Neural progenitor cell (in vitro differentiated cells): ENCODE measurements at regions not wholly inside any gene's neighbourhood (a gene's known extent, or its start where the extent isn't known, plus 50 kb on each side); places are given as distances from the start of the nearest gene placed in this dataset.
A peak's percentile ranks its signal among the peaks of the same experiment; 100 is the strongest.

Source experiments
- DNase-seq: peaks from one replicate; pipeline ENCODE4 v3.0.0-alpha.2; 2016; ENCODE audit warnings: low spot score
- H2AFZ ChIP-seq: fragments of 200-600 bp; sonication (generic); replicated peaks from 2 replicates; pipeline ENCODE4 v1.6.1; 2016; ENCODE audit warnings: antibody characterized with exemption
- H3F3A ChIP-seq: fragments of 200-600 bp; sonication (generic); 2 replicates; pipeline ENCODE4 v1.6.1; 2016; ENCODE audit warnings: antibody characterized with exemption, low read depth
- H3K27ac ChIP-seq: fragments of 200-600 bp; sonication (generic); 2 replicates; pipeline ENCODE4 v1.5.1; 2016; ENCODE audit warnings: mild to moderate bottlenecking
- H3K27me3 ChIP-seq: fragments of 200-600 bp; sonication (generic); 2 replicates; pipeline ENCODE4 v1.6.1; 2016; ENCODE audit warnings: mild to moderate bottlenecking, moderate library complexity
- H3K36me3 ChIP-seq: fragments of 200-600 bp; sonication (generic); 2 replicates; pipeline ENCODE4 v1.5.1; 2016
- H3K4me1 ChIP-seq: fragments of 200-600 bp; sonication (generic); 2 replicates; pipeline ENCODE4 v1.6.1; 2016; ENCODE audit warnings: mixed run types
- H3K4me2 ChIP-seq: fragments of 200-600 bp; sonication (generic); 2 replicates; pipeline ENCODE4 v1.6.1; 2016
- H3K4me3 ChIP-seq: fragments of 200-600 bp; sonication (generic); 2 replicates; pipeline ENCODE4 v1.5.1; 2016
- H3K79me2 ChIP-seq: fragments of 200-600 bp; sonication (generic); 2 replicates; pipeline ENCODE4 v1.6.1; 2016; ENCODE audit warnings: low read depth
- H3K9ac ChIP-seq: fragments of 200-600 bp; sonication (generic); 2 replicates; pipeline ENCODE4 v1.6.1; 2016
- H3K9me3 ChIP-seq: fragments of 200-600 bp; sonication (generic); 2 replicates; pipeline ENCODE4 v1.5.1; 2016; ENCODE audit warnings: low read depth
- H4K20me1 ChIP-seq: fragments of 200-600 bp; sonication (generic); 2 replicates; pipeline ENCODE4 v1.6.1; 2016; ENCODE audit warnings: low read depth
- H3K27ac Mint-ChIP-seq: 3 replicates; pipeline ENCODE4 v1.8.0; 2021; ENCODE audit warnings: mixed read lengths
- H3K27me3 Mint-ChIP-seq: 2 replicates; pipeline ENCODE4 v1.8.0; 2022; ENCODE audit warnings: low read depth, mild to moderate bottlenecking, inconsistent platforms, moderate library complexity, mixed read lengths; ENCODE audit not compliant: insufficient read depth
- H3K36me3 Mint-ChIP-seq: 3 replicates; pipeline ENCODE4 v1.8.0; 2021; ENCODE audit warnings: mixed read lengths
- H3K4me1 Mint-ChIP-seq: 3 replicates; pipeline ENCODE4 v1.8.0; 2021; ENCODE audit warnings: mixed read lengths
- H3K4me3 Mint-ChIP-seq: 3 replicates; pipeline ENCODE4 v1.8.0; 2021; ENCODE audit warnings: mild to moderate bottlenecking, moderate library complexity, mixed read lengths
- H3K9me3 Mint-ChIP-seq: 3 replicates; pipeline ENCODE4 v1.8.0; 2020; ENCODE audit warnings: mixed read lengths
- CTCF ChIP-seq: fragments of 200-600 bp; sonication (generic); IDR thresholded peaks from 2 replicates; pipeline ENCODE4 v1.5.1; 2017; ENCODE audit warnings: antibody characterized with exemption, mild to moderate bottlenecking
- EZH2 ChIP-seq: fragments of 200-600 bp; sonication (generic); IDR thresholded peaks from 2 replicates; pipeline ENCODE4 v1.6.1; 2017; ENCODE audit warnings: antibody characterized with exemption, mild to moderate bottlenecking, moderate library complexity
- EZH2phosphoT487 ChIP-seq: fragments of 200-600 bp; sonication (generic); IDR thresholded peaks from 2 replicates; pipeline ENCODE4 v1.6.1; 2017; ENCODE audit warnings: antibody characterized with exemption

- Mint-ChIP-seq H3K27me3 (peaks cover 8% of the 10 kb centered on the region), H3K9me3 (peaks cover 3% of the 10 kb centered on the region), H3K27ac (no peak overlapping the region), H3K4me3 (no peak overlapping the region), H3K36me3 (no peaks in the 10 kb centered on the region), H3K4me1 (no peaks in the 10 kb centered on the region)
- H3K27ac ChIP-seq = no peak overlapping the region
- no peak overlapping the region for H3K4me3 ChIP-seq
- H3K36me3 ChIP-seq = no peaks in the 10 kb centered on the region
- H3K4me1 ChIP-seq = no peaks in the 10 kb centered on the region
- no peak for TF ChIP-seq EZH2phosphoT487
- no peak for TF ChIP-seq CTCF
- no peak for TF ChIP-seq EZH2
- H3K9ac ChIP-seq = no peak overlapping the region
- no peak overlapping the region for H2AFZ ChIP-seq
- H3K9me3 ChIP-seq = no peaks in the 10 kb centered on the region
- H3K4me2 ChIP-seq = no peak overlapping the region
- DNase-seq = no peak
- H4K20me1 ChIP-seq = no peaks in the 10 kb centered on the region
- H3K79me2 ChIP-seq = no peaks in the 10 kb centered on the region
- no peaks in the 10 kb centered on the region for H3F3A ChIP-seq
- H3K27me3 ChIP-seq = peaks cover 5% of the 10 kb centered on the region
These were observed 104.6 kb downstream of the PAX1 start for GRCh38 chr20:21809961-21810523.

- Mint-ChIP-seq H3K9me3 (peaks cover 3% of the 10 kb centered on the region), H3K27me3 (peaks cover 8% of the 10 kb centered on the region), H3K36me3 (no peaks in the 10 kb centered on the region), H3K4me1 (no peaks in the 10 kb centered on the region), H3K27ac (no peak overlapping the region), H3K4me3 (no peak overlapping the region)
- Histone ChIP-seq H3K27ac (no peak overlapping the region), H3K36me3 (no peaks in the 10 kb centered on the region), H3K4me2 (no peak overlapping the region), H3K79me2 (no peaks in the 10 kb centered on the region), H3K27me3 (peaks cover 5% of the 10 kb centered on the region), H3K4me1 (no peaks in the 10 kb centered on the region), H3K4me3 (no peak overlapping the region), H3K9ac (no peak overlapping the region), H4K20me1 (no peaks in the 10 kb centered on the region), H3F3A (no peaks in the 10 kb centered on the region), H3K9me3 (no peaks in the 10 kb centered on the region), H2AFZ (peak overlapping the region; percentile 61)
- TF ChIP-seq CTCF = peak; percentile 90
- no peak for TF ChIP-seq EZH2phosphoT487
- TF ChIP-seq EZH2 = no peak
- peak; percentile 83 for DNase-seq
These were observed 103.6 kb downstream of the PAX1 start for GRCh38 chr20:21808863-21809664.

GRCh38 chr20:21808139-21808538 is 102.7 kb downstream of the PAX1 start:
- H3K79me2 ChIP-seq = no peaks in the 10 kb centered on the region
- H3K36me3 Mint-ChIP-seq = no peaks in the 10 kb centered on the region
- H3K4me1 Mint-ChIP-seq = no peaks in the 10 kb centered on the region
- H3K4me1 ChIP-seq = no peaks in the 10 kb centered on the region
- no peak overlapping the region for H3K4me3 ChIP-seq
- no peak overlapping the region for H2AFZ ChIP-seq
- no peak overlapping the region for H3K4me2 ChIP-seq
- no peak overlapping the region for H3K9ac ChIP-seq
- no peak overlapping the region for H3K27ac Mint-ChIP-seq
- H4K20me1 ChIP-seq = no peaks in the 10 kb centered on the region
- no peak overlapping the region for H3K27ac ChIP-seq
- no peak overlapping the region for H3K4me3 Mint-ChIP-seq
- H3K27me3 ChIP-seq = peaks cover 5% of the 10 kb centered on the region
- TF ChIP-seq EZH2phosphoT487 = no peak
- TF ChIP-seq EZH2 = no peak
- TF ChIP-seq CTCF = no peak
- peaks cover 3% of the 10 kb centered on the region for H3K9me3 Mint-ChIP-seq
- H3F3A ChIP-seq = no peaks in the 10 kb centered on the region
- no peaks in the 10 kb centered on the region for H3K9me3 ChIP-seq
- peaks cover 8% of the 10 kb centered on the region for H3K27me3 Mint-ChIP-seq
- no peak for DNase-seq
- no peaks in the 10 kb centered on the region for H3K36me3 ChIP-seq
